ENCODE measurements at regions not wholly inside any gene's neighbourhood (a gene's known extent, or its start where the extent isn't known, plus 50 kb on each side); places are given as distances from the start of the nearest gene placed in this dataset.

GRCh38 chr3:160150066-160150465 is 75.2 kb upstream of the C3orf80 start:
- TF ChIP-seq HOXA9 (CRISPR knock-in tag; IDR thresholded peaks at IDR 0.05; ENCODE audit: borderline replicate concordance) (no peak), ZMAT3 (CRISPR knock-in tag; conservative IDR thresholded peaks at IDR 0.05) (no peak), EP300 (IDR thresholded peaks at IDR 0.05; ENCODE audit: low read depth in 2 of 2, low read length in 2 of 2) (no peak), EP300 (CRISPR knock-in tag; IDR thresholded peaks at IDR 0.05; ENCODE audit: borderline replicate concordance) (no peak), BHLHE40 (IDR thresholded peaks at IDR 0.05; ENCODE audit: low read length) (no peak), NFE2L1 (CRISPR knock-in tag; IDR thresholded peaks at IDR 0.05; ENCODE audit: borderline replicate concordance) (no peak), CEBPB (IDR thresholded peaks at IDR 0.05; ENCODE audit: borderline replicate concordance, low read depth, low read length) (no peak), NR2F6 (IDR thresholded peaks at IDR 0.05) (no peak), NR2F6 (CRISPR knock-in tag; IDR thresholded peaks at IDR 0.05) (no peak), MXI1 (IDR thresholded peaks at IDR 0.05; ENCODE audit: borderline replicate concordance, low read depth, low read length) (no peak)
